Esophagus squamous epithelium (tissue), 5 donors: ENCODE measurements at regions not wholly inside any gene's neighbourhood (a gene's known extent, or its start where the extent isn't known, plus 50 kb on each side); places are given as distances from the start of the nearest gene placed in this dataset.

Experiments
- DNase-seq: peaks from one replicate; lab custom pipeline; 2025; lab: John Stamatoyannopoulos, UW
- H3K27ac ChIP-seq, 4 donors: fragments of 200-600 bp; sonication (generic); one replicate each; pipeline ENCODE4 v1.5.1; 2016 to 2019; ENCODE audit warnings: mild to moderate bottlenecking in 1 of 4
- H3K27me3 ChIP-seq, 4 donors: fragments of 200-600 bp; sonication (generic); 1 replicate in 3 of 4; 2 replicates in 1 of 4; pipeline versions ENCODE4 v1.5.1 to v1.6.0; 2017 to 2021; ENCODE audit warnings: antibody characterized with exemption in 1 of 4
- H3K36me3 ChIP-seq, 3 donors: fragments of 200-600 bp; sonication (generic); one replicate each; pipeline ENCODE4 v1.5.1; 2016 to 2019
- H3K4me1 ChIP-seq, 3 donors: fragments of 200-600 bp; sonication (generic); one replicate each; pipeline ENCODE4 v1.5.1; 2017 to 2019
- H3K4me3 ChIP-seq, 4 donors: fragments of 200-600 bp; sonication (generic); 1 replicate in 3 of 4; 2 replicates in 1 of 4; pipeline ENCODE4 v1.5.1; 2016 to 2019; ENCODE audit warnings: mild to moderate bottlenecking in 2 of 4, moderate library complexity in 1 of 4
- H3K9me3 ChIP-seq, 3 donors: fragments of 200-600 bp; sonication (generic); one replicate each; pipeline ENCODE4 v1.5.1; 2016 to 2019
- POLR2A ChIP-seq, 4 donors: fragments of 450-650 bp; IDR thresholded peaks; one replicate each; pipeline ENCODE4 v1.6.1; 2017; ENCODE audit warnings: antibody characterized with exemption in 4 of 4, mild to moderate bottlenecking in 4 of 4, moderate library complexity in 3 of 4
- WGBS, 2 donors: methylation state at CpG; one replicate each; pipeline ENCODE4 v1.1.5; 2018; 5-methylcytosine and 5-hydroxymethylcytosine counted together
- intact Hi-C: fragments of 100-400 bp; cut with DNase I; formaldehyde crosslinking; loops from one replicate; pipeline ENCODE4 v1.15.0; 2022
- TF ChIP-seq, protein P1 (sequence below), 6 experiments: fragments of 450-650 bp in 4 of 6; fragments of 200-600 bp in 2 of 6; sonication (generic) in 2 of 6; IDR thresholded peaks; one replicate each; pipeline ENCODE4 v1.5.1; 2016 to 2019; ENCODE audit warnings: antibody characterized with exemption in 6 of 6, mild to moderate bottlenecking in 4 of 6, moderate library complexity in 4 of 6
- donor health status: DM: yes; HTN: yes; CAD: no.

DNA sequence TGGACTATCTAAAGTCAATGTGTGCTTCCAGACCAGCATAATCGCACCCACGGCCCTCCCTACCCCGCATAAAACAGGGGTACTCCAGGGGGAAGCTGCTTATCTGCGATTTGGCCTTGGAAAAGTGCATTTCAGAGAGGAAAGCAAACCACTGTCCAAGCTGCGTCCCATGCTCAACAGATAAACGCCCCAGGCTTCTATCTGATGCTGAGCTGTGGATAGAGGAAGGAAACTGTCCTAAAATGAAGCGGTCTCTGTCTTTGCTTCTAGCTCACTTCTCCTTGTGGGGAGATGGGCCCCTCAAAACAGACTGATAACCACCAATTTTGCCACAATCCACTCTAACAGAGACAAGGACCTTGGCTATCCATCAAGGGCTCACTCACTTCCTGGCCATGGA, 160.5 kb upstream of the TNRC6C start:
- H3K27me3 ChIP-seq = peaks cover 0 to 52% (median 0%) of the 10 kb centered on the region in 4 donors
- TF ChIP-seq, protein P1, sequence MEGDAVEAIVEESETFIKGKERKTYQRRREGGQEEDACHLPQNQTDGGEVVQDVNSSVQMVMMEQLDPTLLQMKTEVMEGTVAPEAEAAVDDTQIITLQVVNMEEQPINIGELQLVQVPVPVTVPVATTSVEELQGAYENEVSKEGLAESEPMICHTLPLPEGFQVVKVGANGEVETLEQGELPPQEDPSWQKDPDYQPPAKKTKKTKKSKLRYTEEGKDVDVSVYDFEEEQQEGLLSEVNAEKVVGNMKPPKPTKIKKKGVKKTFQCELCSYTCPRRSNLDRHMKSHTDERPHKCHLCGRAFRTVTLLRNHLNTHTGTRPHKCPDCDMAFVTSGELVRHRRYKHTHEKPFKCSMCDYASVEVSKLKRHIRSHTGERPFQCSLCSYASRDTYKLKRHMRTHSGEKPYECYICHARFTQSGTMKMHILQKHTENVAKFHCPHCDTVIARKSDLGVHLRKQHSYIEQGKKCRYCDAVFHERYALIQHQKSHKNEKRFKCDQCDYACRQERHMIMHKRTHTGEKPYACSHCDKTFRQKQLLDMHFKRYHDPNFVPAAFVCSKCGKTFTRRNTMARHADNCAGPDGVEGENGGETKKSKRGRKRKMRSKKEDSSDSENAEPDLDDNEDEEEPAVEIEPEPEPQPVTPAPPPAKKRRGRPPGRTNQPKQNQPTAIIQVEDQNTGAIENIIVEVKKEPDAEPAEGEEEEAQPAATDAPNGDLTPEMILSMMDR (IDR thresholded peaks at IDR 0.05) = no peak
- TF ChIP-seq POLR2A (IDR thresholded peaks at IDR 0.05) = no peak
- DNase-seq = no peak
- WGBS, 2 donors = 69 to 93% methylated on average over 4 to 7 of the region's 7 CpGs
- peaks cover 0 to 22% (median 10%) of the 10 kb centered on the region in 3 donors for H3K4me1 ChIP-seq
- H3K9me3 ChIP-seq = no peaks in the 10 kb centered on the region
- H3K36me3 ChIP-seq = no peaks in the 10 kb centered on the region
- H3K27ac ChIP-seq = no peak overlapping the region
- intact Hi-C loops = no loop called here
- no peak overlapping the region for H3K4me3 ChIP-seq

DNA sequence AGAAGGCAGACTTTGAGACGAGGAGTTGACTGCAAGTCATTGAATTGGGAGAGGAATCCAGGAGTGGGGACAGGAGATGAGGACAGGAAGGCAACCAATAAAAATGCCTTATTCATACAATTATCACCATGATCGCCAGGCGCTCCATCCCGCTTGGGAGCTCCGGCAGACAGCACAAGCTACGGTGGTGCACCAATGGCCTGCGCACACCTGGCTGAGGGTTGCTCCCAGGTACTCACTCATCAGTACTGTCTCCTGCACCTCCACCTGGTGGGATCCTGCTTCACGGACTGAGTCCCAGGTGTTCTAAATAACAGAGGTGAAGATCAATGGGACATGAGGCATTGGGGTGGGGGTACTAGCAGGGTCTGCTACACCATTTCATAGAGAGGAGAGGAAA, 160.0 kb upstream of the TNRC6C start:
- no peak for DNase-seq
- Histone ChIP-seq H3K4me1 (peaks cover 0 to 26% (median 14%) of the 10 kb centered on the region in 3 donors), H3K9me3 (no peaks in the 10 kb centered on the region), H3K27me3 (peaks cover 0 to 52% (median 0%) of the 10 kb centered on the region in 4 donors), H3K36me3 (no peaks in the 10 kb centered on the region), H3K4me3 (no peak overlapping the region), H3K27ac (no peak overlapping the region)
- intact Hi-C loops = no loop called here
- TF ChIP-seq, protein P1 (IDR thresholded peaks at IDR 0.05) = no peak
- TF ChIP-seq POLR2A (IDR thresholded peaks at IDR 0.05) = no peak
- 89% methylated on average over 7 of the region's 8 CpGs; no CpG with 5 or more reads in 1 of the 2 donors for WGBS, 2 donors

DNA sequence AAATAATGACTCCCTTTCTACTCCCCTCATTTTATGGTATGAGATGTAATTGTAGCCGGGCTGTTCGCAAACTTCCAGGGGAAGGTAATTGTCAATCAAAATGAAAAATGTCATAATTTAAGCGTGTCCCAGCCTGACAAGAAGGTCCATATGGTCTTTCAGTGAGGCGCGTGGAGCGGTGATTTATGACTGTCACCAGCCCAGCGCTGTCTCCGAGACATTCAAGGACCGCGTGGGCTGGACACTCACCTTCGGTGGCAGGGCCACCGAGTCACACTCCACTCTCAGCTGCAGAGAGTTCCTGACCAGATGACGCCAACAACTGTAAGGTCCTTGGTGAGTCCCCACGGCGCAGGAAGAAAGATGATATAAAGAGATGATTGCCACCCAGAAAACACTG, 157.7 kb upstream of the TNRC6C start:
- Histone ChIP-seq H3K27ac (no peak overlapping the region), H3K4me1 (peaks cover 0 to 26% (median 14%) of the 10 kb centered on the region in 3 donors), H3K4me3 (no peak overlapping the region), H3K9me3 (no peaks in the 10 kb centered on the region), H3K36me3 (no peaks in the 10 kb centered on the region), H3K27me3 (peaks cover 0 to 56% (median 0%) of the 10 kb centered on the region in 4 donors)
- TF ChIP-seq POLR2A (IDR thresholded peaks at IDR 0.05) = no peak
- TF ChIP-seq, protein P1 (IDR thresholded peaks at IDR 0.05) = no peak
- WGBS, 2 donors = 79 to 82% methylated on average over 8 to 14 of the region's 15 CpGs
- no peak for DNase-seq
- intact Hi-C loops = no loop called here

DNA sequence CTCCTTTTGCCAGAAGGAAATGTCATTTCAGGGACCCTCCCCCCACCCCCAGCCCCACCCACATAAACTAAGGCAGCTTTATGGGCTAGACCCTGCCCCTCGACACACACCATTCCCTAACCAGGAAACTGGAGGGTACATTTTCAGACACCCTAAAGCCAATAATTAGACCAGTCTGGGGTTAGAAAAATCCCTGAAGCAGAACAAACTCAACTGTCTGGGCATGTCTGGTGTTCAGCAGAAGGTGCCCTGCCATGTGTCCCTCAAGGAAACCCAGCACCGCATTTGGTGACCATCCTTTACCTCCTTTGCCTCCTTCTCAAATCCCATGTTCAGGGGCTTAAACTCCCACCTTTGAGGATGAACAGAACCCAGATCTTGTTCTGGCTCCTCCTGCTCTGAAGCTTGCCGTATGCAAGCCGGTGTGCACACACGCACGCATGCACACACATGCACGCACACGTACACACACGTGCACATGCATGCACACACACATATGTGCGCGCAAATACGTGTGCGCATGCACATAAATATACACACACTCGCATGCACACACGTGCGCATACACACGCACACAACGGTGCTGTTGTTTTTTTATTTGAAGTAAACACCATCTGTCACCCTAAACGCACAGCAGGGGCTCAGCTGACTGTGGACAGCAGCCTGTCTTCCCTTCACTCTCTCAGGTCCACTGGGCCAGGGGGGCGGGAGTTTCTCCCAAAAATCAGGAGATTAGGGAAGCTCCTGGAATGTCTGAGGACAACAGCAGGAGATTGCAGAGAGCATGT, 156.8 kb upstream of the TNRC6C start:
- H3K27ac ChIP-seq = no peak overlapping the region
- intact Hi-C loops = no loop called here
- peaks cover 0 to 51% (median 0%) of the 10 kb centered on the region in 4 donors for H3K27me3 ChIP-seq
- H3K4me1 ChIP-seq = peaks cover 0 to 21% (median 11%) of the 10 kb centered on the region in 3 donors
- no peak overlapping the region for H3K4me3 ChIP-seq
- WGBS, 2 donors = 69 to 73% methylated on average over 18 to 19 of the region's 20 CpGs
- no peak for TF ChIP-seq POLR2A (IDR thresholded peaks at IDR 0.05)
- TF ChIP-seq, protein P1 (IDR thresholded peaks at IDR 0.05) = no peak
- DNase-seq = no peak
- H3K9me3 ChIP-seq = no peaks in the 10 kb centered on the region
- H3K36me3 ChIP-seq = no peaks in the 10 kb centered on the region

DNA sequence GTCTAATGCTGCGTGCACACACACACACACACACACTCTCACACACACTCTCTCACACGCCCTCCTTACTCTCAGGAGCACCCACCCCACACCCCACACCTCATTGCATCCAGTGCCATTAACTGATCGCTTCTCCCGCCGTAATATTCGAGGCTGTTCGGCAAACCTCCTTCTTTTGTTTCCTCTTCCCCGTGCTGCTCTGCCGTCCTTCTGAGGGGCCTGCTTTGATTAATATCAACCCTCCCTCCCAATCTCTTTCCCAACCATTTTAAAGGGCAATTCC, 156.2 kb upstream of the TNRC6C start:
- WGBS, 2 donors = 10 to 19% methylated on average over 9 of the region's 9 CpGs
- intact Hi-C loops = no loop called here
- DNase-seq = no peak
- Histone ChIP-seq H3K27me3 (peaks cover 0 to 48% (median 0%) of the 10 kb centered on the region in 4 donors), H3K4me3 (peak overlapping the region in 1 of 4 donors; percentile 15), H3K4me1 (peaks cover 0 to 18% (median 11%) of the 10 kb centered on the region in 3 donors), H3K9me3 (no peaks in the 10 kb centered on the region), H3K27ac (peak overlapping the region in 1 of 4 donors; percentile 44), H3K36me3 (no peaks in the 10 kb centered on the region)
- TF ChIP-seq, protein P1 (IDR thresholded peaks at IDR 0.05) = no peak
- TF ChIP-seq POLR2A (IDR thresholded peaks at IDR 0.05) = no peak
